OCI-LY7 (cell line): ENCODE measurements at regions not wholly inside any gene's neighbourhood (a gene's known extent, or its start where the extent isn't known, plus 50 kb on each side); places are given as distances from the start of the nearest gene placed in this dataset.
"Not testable (repeated sequence)": the region's sequence is repeated elsewhere in the genome, so short reads cannot be mapped to it uniquely, and the experiment has no call there.

Experiments
- EZH2phosphoT487 ChIP-seq: fragments of 200-600 bp; sonication (generic); IDR thresholded peaks from 2 replicates; pipeline ENCODE4 v1.6.1; 2018; ENCODE audit warnings: low read depth, borderline replicate concordance, mild to moderate bottlenecking, mixed run types, antibody characterized with exemption, low read length, moderate library complexity, mixed read lengths
- TF ChIP-seq, protein P1 (sequence below): fragments of 200-600 bp; sonication (generic); conservative IDR thresholded peaks from 2 replicates; pipeline ENCODE4 v1.5.1; 2014; ENCODE audit warnings: mild to moderate bottlenecking, antibody characterized with exemption, low read length, moderate library complexity, mixed read lengths

GRCh38 chr21:27949093-27949492, 982.2 kb upstream of the ADAMTS5 start:
- TF ChIP-seq, protein P1, sequence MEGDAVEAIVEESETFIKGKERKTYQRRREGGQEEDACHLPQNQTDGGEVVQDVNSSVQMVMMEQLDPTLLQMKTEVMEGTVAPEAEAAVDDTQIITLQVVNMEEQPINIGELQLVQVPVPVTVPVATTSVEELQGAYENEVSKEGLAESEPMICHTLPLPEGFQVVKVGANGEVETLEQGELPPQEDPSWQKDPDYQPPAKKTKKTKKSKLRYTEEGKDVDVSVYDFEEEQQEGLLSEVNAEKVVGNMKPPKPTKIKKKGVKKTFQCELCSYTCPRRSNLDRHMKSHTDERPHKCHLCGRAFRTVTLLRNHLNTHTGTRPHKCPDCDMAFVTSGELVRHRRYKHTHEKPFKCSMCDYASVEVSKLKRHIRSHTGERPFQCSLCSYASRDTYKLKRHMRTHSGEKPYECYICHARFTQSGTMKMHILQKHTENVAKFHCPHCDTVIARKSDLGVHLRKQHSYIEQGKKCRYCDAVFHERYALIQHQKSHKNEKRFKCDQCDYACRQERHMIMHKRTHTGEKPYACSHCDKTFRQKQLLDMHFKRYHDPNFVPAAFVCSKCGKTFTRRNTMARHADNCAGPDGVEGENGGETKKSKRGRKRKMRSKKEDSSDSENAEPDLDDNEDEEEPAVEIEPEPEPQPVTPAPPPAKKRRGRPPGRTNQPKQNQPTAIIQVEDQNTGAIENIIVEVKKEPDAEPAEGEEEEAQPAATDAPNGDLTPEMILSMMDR: not testable (repeated sequence)
- not testable (repeated sequence) for TF ChIP-seq EZH2phosphoT487
